Common myeloid progenitor, CD34-positive (primary cell): ENCODE measurements at regions not wholly inside any gene's neighbourhood (a gene's known extent, or its start where the extent isn't known, plus 50 kb on each side); places are given as distances from the start of the nearest gene placed in this dataset.
"Not testable (repeated sequence)": the region's sequence is repeated elsewhere in the genome, so short reads cannot be mapped to it uniquely, and the experiment has no call there.

Experiments used
- CTCF ChIA-PET: fragments of 350-600 bp; sonication (Branson Sonifier 250); formaldehyde crosslinking; loops from one replicate; lab custom pipeline; 2021; ENCODE audit warnings: antibody characterized with exemption; lab: Charles Lee
- POLR2A ChIA-PET: fragments of 350-600 bp; sonication (Branson Sonifier 250); formaldehyde crosslinking; loops from one replicate; lab custom pipeline; 2021; ENCODE audit warnings: antibody characterized with exemption; lab: Charles Lee
- DNase-seq, 3 donors: peaks; one replicate each; pipeline versions ENCODE4 v3.0.0 to v3.0.0-alpha.2; 2013
- H3K27ac ChIP-seq, 2 experiments: 1 replicate in 1 of 2; 2 replicates in 1 of 2; pipeline ENCODE4 v1.7.0; 2013; ENCODE audit warnings: inconsistent platforms in 2 of 2, low read length in 2 of 2, mild to moderate bottlenecking in 2 of 2, low read depth in 1 of 2, moderate library complexity in 1 of 2; ENCODE audit not compliant: severe bottlenecking in 2 of 2, insufficient read depth in 1 of 2, poor library complexity in 1 of 2
- H3K27me3 ChIP-seq, 5 experiments: replicated peaks in 2 of 5; 1 replicate in 3 of 5; 2 replicates in 2 of 5; pipeline versions ENCODE4 v1.6.1 to v1.7.0; 2013; ENCODE audit warnings: low read length in 4 of 5, mild to moderate bottlenecking in 2 of 5, moderate library complexity in 2 of 5, inconsistent platforms in 1 of 5; ENCODE audit not compliant: insufficient read depth in 5 of 5, control insufficient read depth in 4 of 5
- H3K36me3 ChIP-seq, 4 experiments: 1 replicate in 2 of 4; 2 replicates in 2 of 4; pipeline versions ENCODE4 v1.6.1 to v1.7.0; 2013; ENCODE audit warnings: low read length in 3 of 4, control low read depth in 1 of 4, mild to moderate bottlenecking in 1 of 4; ENCODE audit not compliant: control insufficient read depth in 4 of 4, insufficient read depth in 4 of 4
- H3K4me1 ChIP-seq, 4 experiments: 1 replicate in 3 of 4; 2 replicates in 1 of 4; pipeline versions ENCODE4 v1.6.1 to v1.7.1; 2013; ENCODE audit warnings: low read length in 3 of 4, mild to moderate bottlenecking in 3 of 4, control low read depth in 1 of 4, inconsistent platforms in 1 of 4, moderate library complexity in 1 of 4; ENCODE audit not compliant: control insufficient read depth in 4 of 4, insufficient read depth in 4 of 4; ENCODE audit errors: control extremely low read depth in 1 of 4
- H3K4me3 ChIP-seq, 7 experiments: 1 replicate in 4 of 7; 2 replicates in 3 of 7; pipeline versions ENCODE4 v1.5.1 to v1.7.0; 2013; ENCODE audit warnings: mild to moderate bottlenecking in 7 of 7, low read length in 6 of 7, moderate library complexity in 6 of 7, inconsistent platforms in 2 of 7, low read depth in 2 of 7, control low read depth in 1 of 7; ENCODE audit not compliant: insufficient read depth in 4 of 7, control insufficient read depth in 1 of 7; ENCODE audit errors: extremely low read depth in 1 of 7
- H3K9me3 ChIP-seq, 5 experiments: 1 replicate in 4 of 5; 2 replicates in 1 of 5; pipeline versions ENCODE4 v1.6.1 to v1.7.1; 2013; ENCODE audit warnings: low read length in 4 of 5, mild to moderate bottlenecking in 2 of 5, inconsistent platforms in 1 of 5, low read depth in 1 of 5, moderate library complexity in 1 of 5; ENCODE audit not compliant: control insufficient read depth in 4 of 5, insufficient read depth in 2 of 5; ENCODE audit errors: control extremely low read depth in 1 of 5
- WGBS: methylation state at CpG from one replicate; pipeline ENCODE4 v1.1.5; 2013; ENCODE audit not compliant: insufficient coverage; 5-methylcytosine and 5-hydroxymethylcytosine counted together

DNA sequence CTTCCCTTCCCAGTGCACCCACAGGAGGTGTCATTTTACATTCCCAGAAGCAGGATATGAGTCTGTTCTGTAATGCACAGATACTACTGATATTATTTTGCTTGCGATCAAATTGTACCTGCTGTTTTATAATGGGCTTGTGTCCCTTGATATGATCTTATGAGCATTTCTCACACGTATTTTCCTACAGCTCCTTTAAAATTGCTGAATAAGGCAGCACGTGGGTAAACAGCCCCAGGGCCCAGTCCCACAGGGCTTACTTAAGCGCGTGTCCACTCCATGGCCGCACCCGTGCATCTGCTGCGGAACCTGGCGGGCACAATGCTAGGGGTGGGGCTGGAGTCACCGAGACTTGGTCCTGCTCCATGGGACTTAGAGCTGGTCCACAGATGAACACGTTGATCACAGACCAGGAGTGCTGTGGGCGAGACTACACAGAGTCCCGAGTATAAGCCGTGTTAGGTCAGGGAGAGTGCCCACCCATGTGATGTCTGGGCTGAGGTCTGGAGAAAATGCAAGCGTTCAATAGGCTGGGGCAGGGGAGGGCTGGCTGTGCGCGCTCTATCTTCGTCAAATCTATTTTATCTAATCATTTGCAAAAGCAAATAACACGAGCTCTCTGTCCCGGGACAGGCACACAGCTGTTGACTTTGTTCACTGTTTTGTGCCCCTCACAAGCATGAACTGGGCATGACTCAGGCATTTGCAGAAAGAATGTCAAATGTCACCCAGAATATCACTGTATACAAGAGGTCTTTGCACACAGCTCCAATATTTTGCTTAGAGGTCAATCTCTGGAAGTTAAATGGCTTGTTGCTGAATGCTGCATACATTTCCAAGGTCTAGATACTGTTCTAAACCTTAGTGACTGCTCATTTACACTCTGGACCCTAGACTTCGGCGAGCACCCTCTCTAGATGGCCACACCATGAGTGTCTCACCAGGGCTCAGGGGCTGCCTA, 119.3 kb downstream of the CRYAA start:
- POLR2A ChIA-PET: no interaction called here
- CTCF ChIA-PET: interaction anchor here (1.2 to 1.5 kb wide), 3 partner anchors 11 to 358 kb away, joined by 3 to 5 read pairs (median 3); no protein-coding TSS in a partner anchor

DNA sequence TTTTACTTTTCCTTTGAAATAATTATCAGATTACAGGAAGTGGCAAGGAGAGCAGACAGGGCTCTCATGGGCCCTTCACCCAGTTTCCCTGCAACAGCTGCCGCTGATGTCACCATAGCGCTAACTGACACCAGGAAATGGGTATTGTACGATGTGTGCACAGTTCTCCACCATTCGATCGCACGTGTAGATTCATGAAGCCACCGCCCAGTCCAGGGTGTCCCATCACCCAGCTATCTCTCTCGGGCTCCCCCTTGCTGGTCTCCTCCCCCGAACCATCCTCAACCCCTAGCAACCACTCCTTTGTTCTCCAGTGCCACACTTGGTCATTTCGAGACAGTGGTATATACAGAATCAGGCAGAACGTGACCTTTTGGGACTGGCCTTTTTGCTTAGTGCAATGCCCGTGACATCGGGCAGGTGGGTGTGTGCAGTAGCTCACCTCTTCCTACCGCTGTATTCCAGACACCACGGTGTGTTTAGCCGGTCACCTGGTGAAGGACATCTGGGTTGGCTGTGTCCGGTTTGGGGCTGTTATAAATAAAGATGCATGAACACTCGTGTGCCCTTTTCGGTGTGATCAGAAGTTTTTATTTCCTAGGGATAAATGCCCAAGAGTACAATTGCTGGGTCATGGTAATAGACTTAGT, 118.4 kb downstream of the CRYAA start:
- Histone ChIP-seq H3K27me3 (no peaks in the 10 kb centered on the region), H3K4me3 (no peak overlapping the region), H3K27ac (no peak overlapping the region), H3K4me1 (peaks cover 0 to 2% (median 0%) of the 10 kb centered on the region in 4 experiments), H3K9me3 (no peaks in the 10 kb centered on the region), H3K36me3 (no peaks in the 10 kb centered on the region)
- ChIA-PET CTCF (interaction anchor here (1.2 kb wide), 1 partner anchor 16 kb away, joined by 5 read pairs; no protein-coding TSS in a partner anchor), POLR2A (no interaction called here)
- DNase-seq: peak in 2 of 3 donors; percentile 8 to 22
- 83% methylated on average over 16 of the region's 19 CpGs for WGBS

More for the DNA sequence above, 119.3 kb downstream of the CRYAA start:
- Histone ChIP-seq H3K4me3 (no peak overlapping the region), H3K9me3 (no peaks in the 10 kb centered on the region), H3K27me3 (no peaks in the 10 kb centered on the region), H3K36me3 (no peaks in the 10 kb centered on the region), H3K4me1 (peaks cover 0 to 2% (median 0%) of the 10 kb centered on the region in 4 experiments), H3K27ac (no peak overlapping the region)
- DNase-seq: no peak
- WGBS: 92% methylated on average over 21 of the region's 22 CpGs

DNA sequence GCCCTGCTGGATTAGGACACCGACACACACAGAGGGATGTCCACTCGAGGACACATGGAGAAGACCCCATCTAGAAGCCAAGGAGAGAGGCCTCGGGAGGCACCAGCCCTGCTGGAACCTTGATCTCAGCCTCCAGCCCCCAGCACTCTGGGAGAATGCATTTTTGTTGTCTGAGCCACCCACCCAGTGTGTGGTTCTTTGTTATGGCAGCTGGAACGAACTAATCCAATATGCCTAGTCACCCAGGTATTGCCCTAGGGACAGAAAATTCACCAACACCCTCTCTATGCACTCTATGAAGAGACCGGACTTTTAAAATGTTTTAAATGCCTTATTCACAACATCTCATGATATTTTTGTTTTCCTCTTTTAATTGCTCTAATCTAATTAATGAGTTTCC, 117.4 kb downstream of the CRYAA start:
- CTCF ChIA-PET: no interaction called here

DNA sequence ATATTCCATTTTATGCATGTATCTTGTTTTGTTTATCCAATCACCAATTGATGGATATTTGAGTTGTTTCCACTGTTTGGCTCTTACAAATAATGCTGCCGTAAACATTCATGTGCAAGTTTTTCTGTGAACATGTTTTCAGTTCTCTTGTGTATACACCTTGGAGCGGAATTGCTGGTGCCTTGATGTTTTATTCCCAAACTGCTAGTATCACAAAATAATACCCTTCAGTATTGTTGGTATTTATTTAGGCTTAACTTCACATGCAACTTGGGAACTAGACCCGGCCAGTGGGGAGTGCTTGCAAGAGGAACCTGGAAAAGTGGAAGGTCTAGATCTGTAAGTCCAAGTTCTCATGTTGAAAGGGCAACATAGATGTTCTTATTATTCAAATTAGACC, 115.9 kb downstream of the CRYAA start:
- Histone ChIP-seq H3K4me1 (no peaks in the 10 kb centered on the region), H3K4me3 (no peak overlapping the region), H3K36me3 (no peaks in the 10 kb centered on the region), H3K27me3 (no peaks in the 10 kb centered on the region), H3K9me3 (no peaks in the 10 kb centered on the region), H3K27ac (no peak overlapping the region)
- ChIA-PET CTCF (no interaction called here), POLR2A (no interaction called here)
- 100% methylated on average over 1 of the region's 3 CpGs for WGBS
- no peak for DNase-seq

More for the DNA sequence above, 117.4 kb downstream of the CRYAA start:
- 91% methylated on average over 5 of the region's 5 CpGs for WGBS
- Histone ChIP-seq H3K27ac (no peak overlapping the region), H3K4me3 (no peak overlapping the region), H3K36me3 (no peaks in the 10 kb centered on the region), H3K9me3 (no peaks in the 10 kb centered on the region), H3K27me3 (no peaks in the 10 kb centered on the region), H3K4me1 (peaks cover 0 to 2% (median 0%) of the 10 kb centered on the region in 4 experiments)
- POLR2A ChIA-PET: no interaction called here
- DNase-seq: no peak

DNA sequence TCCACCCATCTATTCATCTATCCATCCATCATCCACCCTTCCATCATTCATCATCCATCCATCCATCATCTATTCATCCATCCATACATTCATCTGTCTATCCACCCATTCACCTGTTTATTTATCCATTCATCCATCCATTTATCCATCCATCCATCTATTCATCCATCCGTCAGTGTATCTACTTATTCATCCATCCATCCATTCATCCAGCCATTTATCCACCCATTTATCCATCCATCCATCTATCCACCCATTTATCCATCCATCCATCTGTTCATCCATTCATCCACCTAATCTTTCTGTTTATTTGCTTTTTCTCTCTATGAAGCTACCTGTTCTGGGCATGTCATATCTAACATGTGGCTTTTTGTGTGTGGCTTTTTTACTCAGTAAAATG, 115.4 kb downstream of the CRYAA start:
- POLR2A ChIA-PET: no interaction called here
- no peak for DNase-seq
- 100% methylated on average over 1 of the region's 1 CpG for WGBS
- CTCF ChIA-PET: no interaction called here
- no peak overlapping the region for H3K27ac ChIP-seq
- H3K4me3 ChIP-seq: no peak overlapping the region
- no peaks in the 10 kb centered on the region for H3K36me3 ChIP-seq
- H3K27me3 ChIP-seq: peaks cover 0 to 1% (median 0%) of the 10 kb centered on the region in 5 experiments
- no peaks in the 10 kb centered on the region for H3K9me3 ChIP-seq
- no peaks in the 10 kb centered on the region for H3K4me1 ChIP-seq

DNA sequence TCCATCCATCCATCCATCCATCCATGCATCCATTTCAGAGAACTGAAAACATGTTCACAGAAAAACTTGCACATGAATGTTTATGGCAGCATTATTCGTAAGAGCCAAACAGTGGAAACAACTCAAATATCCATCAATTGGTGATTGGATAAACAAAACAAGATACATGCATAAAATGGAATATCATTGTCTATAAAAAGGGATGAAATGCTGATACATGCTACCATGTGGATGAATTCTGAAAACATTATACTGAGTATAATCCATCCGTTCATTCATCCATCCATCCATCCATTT, 115.1 kb downstream of the CRYAA start:
- H3K4me3 ChIP-seq: not testable (repeated sequence)

More for the DNA sequence above, 115.1 kb downstream of the CRYAA start:
- H3K36me3 ChIP-seq, H3K27me3 ChIP-seq, H3K4me1 ChIP-seq, H3K27ac ChIP-seq, H3K9me3 ChIP-seq, DNase-seq, CTCF ChIA-PET, POLR2A ChIA-PET: not testable (repeated sequence)
- WGBS: 88% methylated on average over 1 of the region's 2 CpGs
